ENCODE measurements at regions not wholly inside any gene's neighbourhood (a gene's known extent, or its start where the extent isn't known, plus 50 kb on each side); places are given as distances from the start of the nearest gene placed in this dataset.
"Not testable (repeated sequence)": the region's sequence is repeated elsewhere in the genome, so short reads cannot be mapped to it uniquely, and the experiment has no call there.

- TF ChIP-seq, protein P1, sequence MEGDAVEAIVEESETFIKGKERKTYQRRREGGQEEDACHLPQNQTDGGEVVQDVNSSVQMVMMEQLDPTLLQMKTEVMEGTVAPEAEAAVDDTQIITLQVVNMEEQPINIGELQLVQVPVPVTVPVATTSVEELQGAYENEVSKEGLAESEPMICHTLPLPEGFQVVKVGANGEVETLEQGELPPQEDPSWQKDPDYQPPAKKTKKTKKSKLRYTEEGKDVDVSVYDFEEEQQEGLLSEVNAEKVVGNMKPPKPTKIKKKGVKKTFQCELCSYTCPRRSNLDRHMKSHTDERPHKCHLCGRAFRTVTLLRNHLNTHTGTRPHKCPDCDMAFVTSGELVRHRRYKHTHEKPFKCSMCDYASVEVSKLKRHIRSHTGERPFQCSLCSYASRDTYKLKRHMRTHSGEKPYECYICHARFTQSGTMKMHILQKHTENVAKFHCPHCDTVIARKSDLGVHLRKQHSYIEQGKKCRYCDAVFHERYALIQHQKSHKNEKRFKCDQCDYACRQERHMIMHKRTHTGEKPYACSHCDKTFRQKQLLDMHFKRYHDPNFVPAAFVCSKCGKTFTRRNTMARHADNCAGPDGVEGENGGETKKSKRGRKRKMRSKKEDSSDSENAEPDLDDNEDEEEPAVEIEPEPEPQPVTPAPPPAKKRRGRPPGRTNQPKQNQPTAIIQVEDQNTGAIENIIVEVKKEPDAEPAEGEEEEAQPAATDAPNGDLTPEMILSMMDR (IDR thresholded peaks at IDR 0.05; ENCODE audit: low read depth, low read length, poor library complexity, severe bottlenecking), result not testable (repeated sequence)
- TF ChIP-seq EZH2phosphoT487 (IDR thresholded peaks at IDR 0.05; ENCODE audit: borderline replicate concordance, low read length), result not testable (repeated sequence)
Observed at GRCh38 chr4:148637453-148637852, 195.2 kb upstream of the NR3C2 start.
